HepG2 (cell line): ENCODE measurements at regions not wholly inside any gene's neighbourhood (a gene's known extent, or its start where the extent isn't known, plus 50 kb on each side); places are given as distances from the start of the nearest gene placed in this dataset.

Source experiments
- ATAC-seq: fragments of 200-7000 bp; cut with Tn5 transposase; 3 replicates; pipeline ENCODE4 v1.9.1; 2020; ENCODE audit warnings: mild to moderate bottlenecking, moderate library complexity
- BruUV-seq: library from RNA; stranded (reverse); fragments of 400-500 nt; replicated peaks from 2 replicates; lab custom pipeline; 2021; lab: Mats Ljungman, UMichigan
- CTCF ChIA-PET: fragments of 300-600 bp; formaldehyde crosslinking; extraction: SDS; loops from one replicate; lab custom pipeline; 2021; ENCODE audit warnings: low total read pairs, inconsistent platforms, low intra/inter-chr PET ratio; lab: Yijun Ruan, JAX
- POLR2A ChIA-PET: fragments of 350-600 bp; sonication (Branson Sonifier 250); formaldehyde crosslinking; loops from one replicate; lab custom pipeline; 2020; ENCODE audit warnings: antibody characterized with exemption, inconsistent platforms; lab: Yijun Ruan, JAX
- DNase-seq: peaks from one replicate; pipeline ENCODE4 v3.0.0-alpha.2; 2015; ENCODE audit warnings: low spot score
- FAIRE-seq: peaks from 3 replicates; lab custom pipeline; 2011; peaks lifted over from hg19 to GRCh38; lab: Jason Lieb, UNC
- H2AFZ ChIP-seq: one replicate; pipeline ENCODE4 v1.6.1; 2011; ENCODE audit warnings: low read length, inconsistent platforms
- H3K27ac ChIP-seq: fragments of 300-600 bp; 3 replicates; pipeline ENCODE4 v1.8.0; 2011; ENCODE audit warnings: mixed run types, mild to moderate bottlenecking, mixed read lengths, low read length, inconsistent platforms; ENCODE audit not compliant: insufficient read depth; ENCODE audit errors: extremely low read length
- H3K27me3 ChIP-seq, 2 experiments: fragments of 200-600 bp in 1 of 2; 2 replicates in 1 of 2; 3 replicates in 1 of 2; pipeline versions ENCODE4 v1.6.0 to v1.8.0; 2011; ENCODE audit warnings: low read length in 2 of 2, mild to moderate bottlenecking in 2 of 2, moderate library complexity in 2 of 2, inconsistent platforms in 1 of 2; ENCODE audit not compliant: insufficient read depth in 2 of 2, control insufficient read depth in 1 of 2
- H3K36me3 ChIP-seq, 2 experiments: fragments of 200-600 bp in 1 of 2; replicated peaks in 1 of 2; 2 replicates in 1 of 2; 3 replicates in 1 of 2; pipeline versions ENCODE4 v1.5.1 to v1.8.0; 2011; ENCODE audit warnings: low read length in 2 of 2, inconsistent platforms in 1 of 2; ENCODE audit not compliant: insufficient read depth in 2 of 2, control insufficient read depth in 1 of 2
- H3K4me1 ChIP-seq: 2 replicates; pipeline ENCODE4 v1.5.1; 2012; ENCODE audit warnings: low read length, inconsistent platforms; ENCODE audit not compliant: insufficient read depth
- H3K4me2 ChIP-seq: 2 replicates; pipeline ENCODE4 v1.6.0; 2011; ENCODE audit warnings: low read depth, low read length, inconsistent platforms
- H3K4me3 ChIP-seq, 3 experiments: fragments of 200-600 bp in 1 of 3; sonication (generic), shearing (Covaris generic) in 1 of 3; replicated peaks in 1 of 3; 2 replicates each; pipeline ENCODE4 v1.5.1; 2011 to 2016; ENCODE audit warnings: low read length in 3 of 3, inconsistent platforms in 2 of 3, low read depth in 2 of 3, mild to moderate bottlenecking in 2 of 3, control low read depth in 1 of 3, mixed read lengths in 1 of 3; ENCODE audit not compliant: insufficient read depth in 1 of 3
- H3K79me2 ChIP-seq: one replicate; pipeline ENCODE4 v1.6.1; 2011; ENCODE audit warnings: low read length, inconsistent platforms; ENCODE audit not compliant: insufficient read depth
- H3K9ac ChIP-seq: 2 replicates; pipeline ENCODE4 v1.6.0; 2011; ENCODE audit warnings: mild to moderate bottlenecking, low read depth, low read length, inconsistent platforms; ENCODE audit not compliant: insufficient read depth
- H3K9me3 ChIP-seq: 2 replicates; pipeline ENCODE4 v1.5.1; 2012; ENCODE audit warnings: mild to moderate bottlenecking, low read length
- H4K20me1 ChIP-seq: 2 replicates; pipeline ENCODE4 v1.6.0; 2011; ENCODE audit warnings: inconsistent platforms, mild to moderate bottlenecking, low read length, moderate library complexity; ENCODE audit not compliant: insufficient read depth
- ELF1 ChIP-seq: sonication (generic); formaldehyde crosslinking; IDR thresholded peaks from 2 replicates; pipeline ENCODE4 v1.4.0; 2020; ENCODE audit warnings: missing genetic modification reagents
- MEIS2 ChIP-seq: sonication (generic); formaldehyde crosslinking; IDR thresholded peaks from 2 replicates; pipeline ENCODE4 v1.9.0; 2021; ENCODE audit warnings: mild to moderate bottlenecking, missing genetic modification reagents
- TRIM24 ChIP-seq: sonication (generic); formaldehyde crosslinking; IDR thresholded peaks from 2 replicates; pipeline ENCODE4 v1.8.0; 2022; ENCODE audit warnings: mild to moderate bottlenecking, missing genetic modification reagents
- ZFP36L2 ChIP-seq: sonication (generic); formaldehyde crosslinking; IDR thresholded peaks from 2 replicates; pipeline ENCODE4 v1.4.0; 2020; ENCODE audit warnings: missing genetic modification reagents
- ZNF317 ChIP-seq: sonication (generic); formaldehyde crosslinking; IDR thresholded peaks from 2 replicates; pipeline ENCODE4 v1.5.0; 2020; ENCODE audit warnings: mild to moderate bottlenecking, missing genetic modification reagents
- ZNF350 ChIP-seq: sonication (generic); formaldehyde crosslinking; IDR thresholded peaks from 2 replicates; pipeline ENCODE4 v1.4.0; 2020; ENCODE audit warnings: mild to moderate bottlenecking, low read depth, missing genetic modification reagents, borderline replicate concordance
- ZNF557 ChIP-seq: sonication (generic); formaldehyde crosslinking; IDR thresholded peaks from 2 replicates; pipeline ENCODE4 v1.4.0; 2020; ENCODE audit warnings: missing genetic modification reagents
- WGBS: methylation state at CpG from one replicate; pipeline ENCODE4 v1.1.6; 2017; ENCODE audit warnings: low lambda C conversion rate; 5-methylcytosine and 5-hydroxymethylcytosine counted together
- in situ Hi-C: cut with HindIII; loops from 2 replicates; pipeline ENCODE4 v1.10.0; 2017; ENCODE audit warnings: low pct_unique_long_range_greater_than_20kb; ENCODE audit not compliant: extremely low pct_ligation_motif_present
- intact Hi-C: fragments of 100-400 bp; cut with micrococcal nuclease; formaldehyde crosslinking; loops from one replicate; pipeline ENCODE4 v1.10.0; 2022; ENCODE audit not compliant: unreplicated experiment
- TF ChIP-seq, protein P1 (sequence below): sonication (generic); formaldehyde crosslinking; IDR thresholded peaks from 2 replicates; pipeline ENCODE4 v1.4.0; 2020; ENCODE audit warnings: missing genetic modification reagents; ENCODE audit errors: not compliant biosample characterization
- TF ChIP-seq, protein P2 (sequence below): sonication (generic); formaldehyde crosslinking; IDR thresholded peaks from 2 replicates; pipeline ENCODE4 v1.5.0; 2020; ENCODE audit warnings: mild to moderate bottlenecking, missing genetic modification reagents
- TF ChIP-seq, protein P3 (sequence below): sonication (generic); formaldehyde crosslinking; IDR thresholded peaks from 2 replicates; pipeline ENCODE4 v1.4.0; 2020; ENCODE audit warnings: missing genetic modification reagents, borderline replicate concordance

DNA sequence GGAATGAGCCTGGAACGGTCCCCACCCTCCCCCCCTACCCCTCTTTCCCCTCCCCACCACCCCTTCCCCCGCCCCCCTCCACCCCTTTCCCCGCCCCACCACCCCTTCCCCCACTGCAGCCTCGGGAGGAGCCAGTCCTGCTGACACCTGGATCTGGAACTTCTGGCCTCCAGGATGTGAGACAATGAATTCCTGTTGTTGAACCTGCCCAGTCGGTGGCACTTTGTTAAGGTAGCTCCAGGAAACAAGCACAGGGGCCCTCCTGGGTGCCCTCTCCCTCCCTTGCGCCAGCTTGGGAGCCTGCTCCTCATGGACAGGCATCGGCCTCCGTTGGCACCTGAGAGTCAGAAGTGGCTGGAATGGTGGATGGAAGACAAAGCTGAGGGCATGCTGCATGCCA lies 152.4 kb upstream of the FOXF1 start (continued):
- TF ChIP-seq, protein P1, sequence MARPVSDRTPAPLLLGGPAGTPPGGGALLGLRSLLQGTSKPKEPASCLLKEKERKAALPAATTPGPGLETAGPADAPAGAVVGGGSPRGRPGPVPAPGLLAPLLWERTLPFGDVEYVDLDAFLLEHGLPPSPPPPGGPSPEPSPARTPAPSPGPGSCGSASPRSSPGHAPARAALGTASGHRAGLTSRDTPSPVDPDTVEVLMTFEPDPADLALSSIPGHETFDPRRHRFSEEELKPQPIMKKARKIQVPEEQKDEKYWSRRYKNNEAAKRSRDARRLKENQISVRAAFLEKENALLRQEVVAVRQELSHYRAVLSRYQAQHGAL, result no peak
- TF ChIP-seq ZNF317 (CRISPR knock-in tag), result no peak
- TF ChIP-seq TRIM24, result no peak
- no peak for TF ChIP-seq MEIS2 (CRISPR knock-in tag)
- TF ChIP-seq ZFP36L2 (CRISPR knock-in tag), result no peak
- TF ChIP-seq, protein P2, sequence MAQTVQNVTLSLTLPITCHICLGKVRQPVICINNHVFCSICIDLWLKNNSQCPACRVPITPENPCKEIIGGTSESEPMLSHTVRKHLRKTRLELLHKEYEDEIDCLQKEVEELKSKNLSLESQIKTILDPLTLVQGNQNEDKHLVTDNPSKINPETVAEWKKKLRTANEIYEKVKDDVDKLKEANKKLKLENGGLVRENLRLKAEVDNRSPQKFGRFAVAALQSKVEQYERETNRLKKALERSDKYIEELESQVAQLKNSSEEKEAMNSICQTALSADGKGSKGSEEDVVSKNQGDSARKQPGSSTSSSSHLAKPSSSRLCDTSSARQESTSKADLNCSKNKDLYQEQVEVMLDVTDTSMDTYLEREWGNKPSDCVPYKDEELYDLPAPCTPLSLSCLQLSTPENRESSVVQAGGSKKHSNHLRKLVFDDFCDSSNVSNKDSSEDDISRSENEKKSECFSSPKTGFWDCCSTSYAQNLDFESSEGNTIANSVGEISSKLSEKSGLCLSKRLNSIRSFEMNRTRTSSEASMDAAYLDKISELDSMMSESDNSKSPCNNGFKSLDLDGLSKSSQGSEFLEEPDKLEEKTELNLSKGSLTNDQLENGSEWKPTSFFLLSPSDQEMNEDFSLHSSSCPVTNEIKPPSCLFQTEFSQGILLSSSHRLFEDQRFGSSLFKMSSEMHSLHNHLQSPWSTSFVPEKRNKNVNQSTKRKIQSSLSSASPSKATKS (CRISPR knock-in tag), result no peak
- TF ChIP-seq ELF1 (CRISPR knock-in tag), result no peak

DNA sequence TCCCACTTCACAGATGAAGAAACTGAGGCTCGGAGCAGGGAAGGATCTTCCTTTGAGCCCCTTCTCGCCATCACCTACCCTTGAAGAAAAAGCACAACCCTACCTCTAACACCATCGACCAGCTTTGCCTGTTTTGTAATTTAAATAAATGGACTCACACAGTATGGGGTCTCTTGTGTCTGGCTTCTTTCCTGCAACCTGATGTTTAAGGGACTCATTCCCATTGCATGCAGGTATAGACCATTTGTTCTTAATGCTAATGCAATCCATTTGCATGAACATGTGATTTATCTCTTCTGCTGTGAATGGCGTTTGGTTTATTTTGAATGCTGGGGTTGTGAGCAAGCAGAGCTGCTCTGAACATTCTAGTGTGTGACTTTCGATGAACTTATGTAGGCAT lies 150.8 kb upstream of the FOXF1 start:
- no peak overlapping the region for H3K4me3 ChIP-seq
- H3K4me1 ChIP-seq, result no peaks in the 10 kb centered on the region
- TF ChIP-seq, protein P3, sequence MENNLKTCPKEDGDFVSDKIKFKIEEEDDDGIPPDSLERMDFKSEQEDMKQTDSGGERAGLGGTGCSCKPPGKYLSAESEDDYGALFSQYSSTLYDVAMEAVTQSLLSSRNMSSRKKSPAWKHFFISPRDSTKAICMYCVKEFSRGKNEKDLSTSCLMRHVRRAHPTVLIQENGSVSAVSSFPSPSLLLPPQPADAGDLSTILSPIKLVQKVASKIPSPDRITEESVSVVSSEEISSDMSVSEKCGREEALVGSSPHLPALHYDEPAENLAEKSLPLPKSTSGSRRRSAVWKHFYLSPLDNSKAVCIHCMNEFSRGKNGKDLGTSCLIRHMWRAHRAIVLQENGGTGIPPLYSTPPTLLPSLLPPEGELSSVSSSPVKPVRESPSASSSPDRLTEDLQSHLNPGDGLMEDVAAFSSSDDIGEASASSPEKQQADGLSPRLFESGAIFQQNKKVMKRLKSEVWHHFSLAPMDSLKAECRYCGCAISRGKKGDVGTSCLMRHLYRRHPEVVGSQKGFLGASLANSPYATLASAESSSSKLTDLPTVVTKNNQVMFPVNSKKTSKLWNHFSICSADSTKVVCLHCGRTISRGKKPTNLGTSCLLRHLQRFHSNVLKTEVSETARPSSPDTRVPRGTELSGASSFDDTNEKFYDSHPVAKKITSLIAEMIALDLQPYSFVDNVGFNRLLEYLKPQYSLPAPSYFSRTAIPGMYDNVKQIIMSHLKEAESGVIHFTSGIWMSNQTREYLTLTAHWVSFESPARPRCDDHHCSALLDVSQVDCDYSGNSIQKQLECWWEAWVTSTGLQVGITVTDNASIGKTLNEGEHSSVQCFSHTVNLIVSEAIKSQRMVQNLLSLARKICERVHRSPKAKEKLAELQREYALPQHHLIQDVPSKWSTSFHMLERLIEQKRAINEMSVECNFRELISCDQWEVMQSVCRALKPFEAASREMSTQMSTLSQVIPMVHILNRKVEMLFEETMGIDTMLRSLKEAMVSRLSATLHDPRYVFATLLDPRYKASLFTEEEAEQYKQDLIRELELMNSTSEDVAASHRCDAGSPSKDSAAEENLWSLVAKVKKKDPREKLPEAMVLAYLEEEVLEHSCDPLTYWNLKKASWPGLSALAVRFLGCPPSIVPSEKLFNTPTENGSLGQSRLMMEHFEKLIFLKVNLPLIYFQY, result no peak
- TF ChIP-seq ZNF350 (CRISPR knock-in tag) (no peak), ZNF557 (CRISPR knock-in tag) (no peak)
- TF ChIP-seq, all 625 proteins: peak for 0
- Histone ChIP-seq H3K36me3 (no peaks in the 10 kb centered on the region), H3K4me2 (no peak overlapping the region), H2AFZ (no peak overlapping the region), H3K79me2 (no peaks in the 10 kb centered on the region), H3K27me3 (peaks cover 5 to 51% of the 10 kb centered on the region in 2 experiments; a peak in 4 of 5 replicates), H4K20me1 (no peaks in the 10 kb centered on the region), H3K9ac (no peak overlapping the region), H3K9me3 (peaks cover 12% of the 10 kb centered on the region), H3K27ac (no peak overlapping the region)
- ChIA-PET POLR2A (no interaction called here), CTCF (no interaction called here)
- ATAC-seq (no peak), FAIRE-seq (no peak), DNase-seq (no peak)
- intact Hi-C loops (no loop called here), in situ Hi-C loops (no loop called here)
- WGBS, result 3% methylated on average over 5 of the region's 5 CpGs
- no TSS peak for BruUV-seq
